GM21529 (cell line): ENCODE measurements at regions not wholly inside any gene's neighbourhood (a gene's known extent, or its start where the extent isn't known, plus 50 kb on each side); places are given as distances from the start of the nearest gene placed in this dataset.
"Not testable (repeated sequence)": the region's sequence is repeated elsewhere in the genome, so short reads cannot be mapped to it uniquely, and the experiment has no call there.

ENCODE experiments used
- ATAC-seq: cut with Tn5 transposase; IDR thresholded peaks from one replicate; pipeline ENCODE4 v1.9.1; 2021; ENCODE audit not compliant: unreplicated experiment

DNA sequence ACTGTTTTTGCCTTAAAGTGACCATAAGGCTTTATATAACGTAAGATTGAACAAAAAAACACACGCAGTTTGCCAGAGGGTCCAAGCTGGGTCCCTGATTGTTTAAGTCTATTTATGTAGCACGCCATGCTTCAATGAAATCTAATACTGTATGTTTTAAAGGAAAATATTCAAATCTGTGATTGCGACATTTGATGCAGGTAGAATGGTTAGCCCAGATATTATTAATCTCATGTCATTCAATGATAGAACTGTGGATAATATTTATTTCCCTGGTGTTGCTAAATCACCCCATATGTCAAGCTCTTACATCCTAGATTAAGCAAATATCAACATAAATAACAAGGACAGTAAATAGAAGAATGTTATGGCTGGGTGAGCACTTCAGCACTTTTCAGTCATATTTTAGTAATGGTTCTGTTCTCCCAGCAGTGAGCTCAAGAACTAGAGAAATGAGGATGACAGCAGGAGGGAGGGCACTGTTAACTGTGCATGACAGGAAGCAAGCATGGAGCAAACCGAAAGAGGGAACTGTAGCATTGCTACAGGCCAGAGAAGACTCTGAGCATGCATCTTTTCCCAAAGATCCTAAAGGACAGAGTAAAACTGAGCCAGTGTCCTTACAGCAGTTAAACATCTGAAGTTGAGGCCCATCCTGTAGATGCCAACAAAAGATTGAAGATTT is 465.7 kb upstream of the MGAT4C start:
- no peak for ATAC-seq

DNA sequence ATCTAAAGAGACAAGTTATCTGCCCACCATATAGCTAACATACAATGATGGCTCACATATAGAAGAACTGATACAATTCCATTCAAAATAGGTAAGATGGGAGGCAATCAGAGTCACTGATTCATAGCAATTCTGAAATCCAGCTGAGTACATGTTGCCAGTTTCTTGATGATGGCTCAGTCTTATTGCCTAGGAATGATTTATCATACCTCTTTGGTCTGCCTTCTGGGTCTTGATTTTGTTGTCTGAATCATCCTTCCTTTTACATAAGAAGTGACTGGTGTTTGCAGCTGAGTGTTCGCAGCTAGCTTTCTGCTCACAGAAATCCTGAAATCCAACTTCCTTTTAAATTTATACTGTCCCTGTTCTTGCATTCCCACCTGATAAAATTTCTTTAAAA is 463.2 kb upstream of the MGAT4C start:
- no peak for ATAC-seq

DNA sequence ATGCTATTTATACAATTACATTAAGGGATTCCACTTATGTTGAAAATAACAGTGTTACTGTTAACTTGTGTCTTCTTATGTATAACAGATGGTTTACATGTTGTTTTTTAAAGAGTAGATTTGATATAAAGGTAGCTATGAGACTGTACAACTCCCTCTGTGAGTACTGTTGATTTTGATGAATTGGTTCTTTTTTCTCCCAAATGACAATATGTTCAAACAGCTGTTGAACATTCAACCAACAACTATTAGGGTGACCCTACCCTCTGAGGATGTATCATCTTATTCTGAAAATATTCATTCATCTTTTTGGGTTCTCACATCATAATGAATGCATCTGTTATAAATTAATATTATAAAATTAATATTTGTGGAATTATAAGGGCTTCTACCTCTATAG is 456.9 kb upstream of the MGAT4C start:
- ATAC-seq, result no peak

DNA sequence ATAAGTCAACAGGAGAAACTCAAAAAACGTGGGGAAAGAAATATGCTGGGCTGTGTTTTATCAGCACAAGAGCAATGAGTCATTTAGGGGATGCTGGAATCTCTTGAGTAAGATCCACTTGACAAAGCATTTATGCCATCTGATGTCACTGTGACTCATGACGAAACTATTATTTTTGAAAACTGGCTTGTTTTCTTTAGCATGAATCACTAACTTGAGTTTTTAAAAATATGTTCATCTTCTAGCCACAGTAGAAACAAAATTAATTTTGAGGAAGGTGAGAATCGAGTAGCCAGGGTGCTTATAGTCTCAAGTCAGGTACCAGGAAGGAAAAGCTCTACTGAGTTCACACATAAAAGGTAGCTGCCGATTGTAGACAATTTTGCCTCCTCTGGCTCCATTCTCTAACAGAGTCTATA is 456.2 kb upstream of the MGAT4C start:
- no peak for ATAC-seq

DNA sequence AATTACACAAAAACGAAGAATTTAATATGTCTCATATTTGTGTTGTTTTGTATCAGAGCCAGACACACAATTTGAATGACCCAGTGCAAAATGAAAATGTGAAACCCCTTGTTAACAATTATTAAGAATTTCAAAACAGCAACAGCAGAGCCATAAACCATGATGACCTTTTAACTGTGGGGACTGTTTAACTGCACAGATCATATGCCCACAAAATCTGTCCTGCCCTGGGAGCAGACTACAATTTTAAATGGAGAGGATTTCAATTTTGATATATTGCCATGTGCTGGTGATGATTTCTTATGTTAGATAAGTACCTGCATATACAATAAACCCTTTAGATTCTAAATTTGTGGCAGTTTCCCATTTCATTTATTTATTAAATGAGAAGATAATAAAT is 455.5 kb upstream of the MGAT4C start:
- no peak for ATAC-seq

DNA sequence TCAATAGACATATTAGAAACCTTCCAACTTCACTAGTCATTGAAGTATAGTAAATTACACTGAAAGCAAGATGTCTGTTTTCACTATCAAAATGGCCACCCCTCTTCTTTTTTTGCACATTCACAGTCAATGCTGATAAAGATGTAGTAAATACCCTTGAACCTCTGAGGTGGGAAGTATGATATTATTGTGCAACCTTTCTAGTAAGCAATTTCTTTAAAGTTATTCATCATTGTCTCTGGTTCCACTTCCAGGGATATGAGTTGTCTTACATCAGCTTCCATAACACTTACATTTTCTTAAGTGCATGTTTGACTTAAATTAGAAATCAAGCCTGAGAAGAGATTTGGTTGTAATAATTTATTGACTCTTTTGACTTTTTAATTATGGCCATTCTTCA is 453.9 kb upstream of the MGAT4C start:
- no peak for ATAC-seq

DNA sequence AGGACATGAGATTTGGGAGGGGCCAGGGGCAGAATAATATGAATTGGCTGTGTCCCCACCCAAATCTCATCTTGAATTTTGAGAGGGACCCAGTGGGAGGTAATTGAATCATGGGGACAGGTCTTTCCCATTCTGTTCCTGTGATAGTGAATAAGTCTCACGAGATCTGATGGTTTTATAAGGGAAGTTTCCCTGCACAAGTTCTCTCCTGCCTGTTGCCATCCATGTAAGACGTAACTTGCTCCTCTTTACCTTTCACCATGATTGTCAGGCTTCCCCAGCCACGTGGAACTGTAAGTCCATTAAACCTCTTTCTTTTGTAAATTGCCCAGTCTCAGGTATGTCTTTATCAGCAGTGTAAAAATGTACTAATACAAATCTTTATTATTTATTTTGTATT is 452.8 kb upstream of the MGAT4C start:
- not testable (repeated sequence) for ATAC-seq

DNA sequence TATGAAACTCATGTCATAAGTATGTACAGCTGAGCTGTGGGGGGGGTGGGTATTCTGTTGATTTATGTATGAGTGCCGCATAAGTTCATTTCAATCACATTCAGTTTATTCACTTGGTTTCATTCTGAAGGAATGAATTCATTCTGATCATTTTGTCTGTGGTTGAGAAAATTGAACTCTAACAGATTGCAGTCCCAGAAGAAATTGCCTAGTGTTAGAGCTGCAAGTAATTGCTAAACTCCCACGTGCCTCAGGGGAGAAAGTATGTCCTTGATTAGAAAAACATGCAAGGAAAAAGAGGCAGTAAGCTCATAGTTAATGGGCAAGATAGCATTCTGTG is 442.4 kb upstream of the MGAT4C start:
- ATAC-seq, result no peak

DNA sequence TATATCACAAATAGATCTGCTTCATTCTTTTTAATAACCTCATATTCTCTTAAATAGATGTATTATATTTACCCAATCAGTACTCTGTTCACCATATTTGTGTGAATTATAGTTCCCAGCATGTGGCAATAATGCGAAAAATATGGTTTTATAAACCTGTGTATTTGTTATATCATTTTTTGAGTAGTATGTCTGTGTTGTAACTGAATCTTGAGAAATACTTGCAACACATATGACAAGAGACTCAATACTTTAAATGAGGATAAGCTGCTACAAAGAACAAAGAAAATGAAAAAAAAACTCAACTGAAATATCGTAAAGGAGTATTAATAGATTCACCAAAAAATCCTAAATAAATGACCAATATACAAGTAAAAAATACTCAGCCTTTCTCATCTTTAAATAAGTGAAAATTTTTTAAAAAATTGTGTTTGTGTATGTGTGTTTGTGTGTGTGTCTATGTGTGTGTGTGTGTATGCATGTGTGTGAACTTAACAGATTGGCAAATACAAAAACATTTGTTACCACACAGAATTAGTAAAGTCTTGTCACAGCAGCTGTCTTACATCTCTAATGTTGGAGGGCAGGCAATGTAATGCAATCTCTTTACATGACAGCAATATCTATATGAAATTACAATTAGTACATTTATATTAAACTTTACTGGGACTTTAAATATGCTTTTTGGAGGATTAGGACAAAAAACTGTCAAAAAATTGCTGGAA is 441.9 kb upstream of the MGAT4C start:
- no peak for ATAC-seq

DNA sequence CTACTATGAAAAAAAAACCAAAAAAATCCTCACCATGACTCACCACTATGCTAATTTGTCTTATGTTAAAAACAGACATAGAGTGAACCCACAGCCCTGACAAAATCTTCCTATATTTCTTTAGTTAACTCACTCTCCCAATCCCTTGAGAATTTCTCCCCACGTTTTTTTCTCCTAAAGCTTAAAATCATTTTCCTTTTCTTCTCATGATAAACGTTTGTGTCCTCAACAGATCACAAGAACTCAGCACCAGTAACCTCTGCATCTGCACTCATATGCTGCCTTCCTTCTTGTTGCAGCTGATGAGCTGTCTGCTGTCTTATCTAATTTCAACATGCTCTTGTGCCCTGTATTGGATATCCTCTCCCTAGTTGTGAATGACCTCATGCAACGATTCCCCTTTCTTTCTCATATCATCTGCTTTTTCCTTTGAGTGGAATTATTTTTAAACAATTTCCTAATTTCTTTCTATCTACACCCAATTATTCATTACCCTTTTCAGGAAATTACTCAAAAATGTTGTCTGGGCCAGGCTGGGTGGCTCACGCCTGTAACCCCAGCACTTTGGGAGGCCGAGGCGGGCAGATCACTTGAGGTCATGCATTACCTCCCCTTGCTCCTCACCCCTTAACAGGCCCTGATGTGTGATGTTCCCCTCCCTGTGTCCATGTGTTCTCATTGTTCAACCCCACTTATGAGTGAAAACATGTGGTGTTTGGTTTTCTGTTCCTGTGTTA is 427.5 kb upstream of the MGAT4C start:
- ATAC-seq, result no peak

DNA sequence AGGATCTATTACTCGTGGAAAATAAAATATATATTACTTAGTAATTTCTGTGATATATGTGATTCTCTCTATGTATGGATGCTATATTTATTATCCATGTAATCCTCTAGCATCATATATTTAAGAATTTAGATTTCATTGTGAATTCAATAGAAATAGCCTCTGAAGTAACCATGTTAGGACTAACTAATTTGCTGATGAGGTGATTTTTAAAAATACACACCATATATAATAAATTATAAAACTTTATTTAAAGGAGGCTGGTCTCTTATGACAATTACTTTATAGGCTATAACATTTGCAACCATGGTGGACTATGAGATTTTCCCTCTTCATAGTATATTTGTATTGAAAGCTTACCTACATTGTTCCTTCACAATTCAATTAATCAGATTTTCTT is 424.9 kb upstream of the MGAT4C start:
- ATAC-seq, result no peak

DNA sequence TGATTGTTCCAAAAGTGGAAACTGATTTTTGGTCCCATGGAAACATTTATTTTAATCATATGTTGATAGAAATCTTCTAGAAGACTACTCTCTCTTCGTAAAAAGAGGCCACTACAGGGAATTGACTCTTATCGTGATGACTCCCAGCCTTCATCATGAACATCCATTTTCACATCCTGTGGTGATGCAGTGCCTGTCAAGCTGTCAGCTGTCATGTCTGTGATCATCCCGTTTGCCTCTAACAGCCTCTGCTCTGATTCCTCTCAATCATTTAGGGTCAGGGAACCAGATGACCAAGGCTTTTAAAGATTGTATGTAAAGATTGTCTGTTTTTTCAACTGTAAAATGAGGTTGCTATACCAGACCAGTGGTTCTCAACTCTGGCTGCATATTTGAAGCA is 419.0 kb upstream of the MGAT4C start:
- no peak for ATAC-seq

DNA sequence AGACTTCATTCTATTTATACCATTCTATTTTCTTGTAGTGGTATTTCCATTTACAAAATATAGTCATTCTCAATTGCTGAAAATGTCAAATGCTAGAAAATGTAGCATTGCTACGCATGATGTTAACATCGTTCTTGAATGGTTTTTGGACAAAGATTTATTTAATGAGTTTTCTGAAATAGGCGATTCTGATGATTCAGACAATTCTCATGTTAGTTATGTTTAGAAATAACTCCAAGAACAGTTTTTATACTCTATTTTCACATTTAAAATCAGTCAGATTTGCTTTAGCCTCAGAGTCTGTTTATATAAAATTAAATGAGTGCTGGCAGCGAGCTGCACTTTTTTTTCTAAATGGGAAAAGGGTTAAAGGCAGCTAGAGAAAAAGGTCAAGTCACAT is 414.8 kb upstream of the MGAT4C start:
- ATAC-seq, result no peak

DNA sequence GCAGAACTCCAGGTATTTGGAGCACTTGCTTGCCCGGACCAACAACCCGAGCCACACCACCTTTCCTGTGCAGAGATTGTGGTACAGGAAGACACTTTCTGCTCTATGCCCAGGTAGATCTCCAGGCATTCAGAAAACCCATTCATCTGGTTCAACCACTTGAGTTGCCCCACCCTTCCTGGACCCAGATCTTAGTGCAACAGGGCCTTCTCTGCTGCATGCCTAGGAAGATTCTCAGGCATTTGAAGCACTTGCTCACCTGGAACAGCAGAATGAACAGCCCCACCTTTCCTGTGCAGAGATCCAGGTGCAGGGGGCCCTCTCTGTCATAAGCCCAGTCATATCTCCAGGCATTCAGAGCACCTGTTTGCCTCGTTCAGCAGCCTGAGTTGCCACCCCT is 412.8 kb upstream of the MGAT4C start:
- no peak for ATAC-seq

DNA sequence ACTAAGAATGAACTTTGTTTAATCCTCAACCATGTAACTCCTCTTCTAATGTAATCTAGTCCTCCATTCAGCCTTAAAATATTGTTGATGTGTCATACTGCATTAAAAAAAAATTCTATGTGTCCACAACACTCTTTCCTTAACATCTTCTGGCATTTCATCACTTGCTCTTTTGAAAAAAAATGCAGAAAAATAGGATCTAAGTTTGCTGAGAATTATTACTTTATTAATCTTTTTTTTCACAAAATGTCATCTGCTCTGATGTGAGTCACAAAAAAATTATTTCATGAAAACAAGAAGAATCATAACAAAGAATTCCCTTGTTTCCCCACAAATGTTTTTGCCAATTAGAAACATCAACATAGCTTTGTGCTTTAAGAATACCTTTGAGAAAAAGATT is 410.1 kb upstream of the MGAT4C start:
- ATAC-seq, result no peak

DNA sequence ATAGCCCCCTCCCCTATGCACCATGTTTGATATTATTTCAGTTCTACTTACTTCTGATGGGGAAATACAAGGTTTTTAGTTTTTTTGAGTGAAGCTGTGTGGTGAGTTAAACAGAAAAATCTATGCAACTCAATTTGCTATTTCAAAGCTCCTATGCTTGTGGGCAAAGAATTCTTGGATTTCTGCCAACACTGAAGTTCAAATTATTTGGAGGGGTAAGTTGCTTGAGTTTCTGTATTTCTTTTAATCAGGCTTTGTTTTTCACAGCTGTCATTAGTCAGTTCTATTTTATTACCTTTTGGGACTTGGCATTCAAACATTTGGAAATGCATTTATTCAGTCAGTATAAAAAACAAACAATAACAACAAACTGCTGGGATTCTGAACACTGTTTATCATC is 407.5 kb upstream of the MGAT4C start:
- ATAC-seq, result no peak

DNA sequence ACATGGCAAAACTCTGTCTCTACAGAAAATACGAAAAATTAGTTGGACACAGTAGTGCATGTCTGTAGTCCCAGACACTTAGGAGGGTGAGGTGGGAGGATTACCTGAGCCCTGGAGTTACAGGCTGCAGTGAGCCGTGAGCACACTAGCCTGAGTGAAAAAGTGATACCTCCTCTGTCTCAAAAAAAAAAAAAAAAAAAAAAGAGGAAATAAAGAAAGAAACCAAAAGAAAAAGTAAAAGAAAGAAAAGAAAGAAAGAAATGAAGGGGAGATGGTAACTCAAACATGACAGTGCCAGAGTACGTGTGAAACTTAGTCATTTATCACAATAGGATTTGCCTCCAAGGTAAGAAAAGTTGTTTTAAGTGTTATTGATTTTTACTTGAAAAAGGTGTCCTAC is 407.0 kb upstream of the MGAT4C start:
- no peak for ATAC-seq

DNA sequence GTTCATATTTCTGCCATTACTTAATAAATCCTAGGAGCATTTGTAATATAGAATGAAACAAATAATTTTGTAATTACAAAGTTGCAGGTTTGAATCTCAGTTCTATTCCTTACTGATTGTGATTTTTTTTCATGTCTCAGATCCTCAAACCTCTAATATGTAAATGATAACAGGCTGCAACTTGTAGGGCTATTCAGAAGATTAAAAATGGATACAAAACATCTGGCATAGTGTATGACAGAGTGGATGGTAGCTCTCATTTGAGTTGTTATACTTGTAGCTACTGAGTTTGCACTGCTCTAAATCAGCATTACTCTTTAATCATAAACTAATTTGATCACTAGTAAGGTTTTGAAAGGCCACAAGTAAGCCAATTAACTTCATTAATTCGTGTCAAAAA is 406.3 kb upstream of the MGAT4C start:
- ATAC-seq, result no peak

DNA sequence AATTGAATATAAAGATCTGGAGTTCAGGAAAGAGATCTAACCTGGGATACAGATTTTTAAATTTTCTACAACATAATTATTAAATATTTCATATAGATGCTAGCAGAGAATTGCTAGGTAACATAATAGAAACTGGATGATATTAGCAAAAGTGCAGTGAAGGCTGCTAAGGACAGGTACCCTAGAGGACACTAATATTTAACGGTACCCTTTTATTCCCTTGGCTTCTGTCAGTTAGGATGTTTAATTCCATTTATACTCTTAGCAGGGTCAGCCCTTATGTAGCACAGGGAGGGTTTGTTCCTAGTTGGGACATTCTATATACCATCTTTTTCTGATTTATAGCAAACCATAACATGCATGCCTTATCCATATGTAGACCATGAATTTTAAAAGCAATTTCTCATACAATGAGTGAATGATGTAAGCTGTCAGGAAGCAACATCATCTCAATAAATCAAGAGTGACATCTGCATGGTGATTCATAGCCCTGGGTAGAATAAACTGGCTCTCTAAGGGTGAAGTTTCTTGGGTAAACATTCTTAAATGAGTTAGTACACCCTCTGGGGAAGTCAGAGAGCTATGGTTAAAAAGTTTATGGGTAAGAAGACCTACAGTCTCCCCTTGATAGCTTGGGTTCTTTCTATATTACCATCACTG is 404.4 kb upstream of the MGAT4C start:
- no peak for ATAC-seq

DNA sequence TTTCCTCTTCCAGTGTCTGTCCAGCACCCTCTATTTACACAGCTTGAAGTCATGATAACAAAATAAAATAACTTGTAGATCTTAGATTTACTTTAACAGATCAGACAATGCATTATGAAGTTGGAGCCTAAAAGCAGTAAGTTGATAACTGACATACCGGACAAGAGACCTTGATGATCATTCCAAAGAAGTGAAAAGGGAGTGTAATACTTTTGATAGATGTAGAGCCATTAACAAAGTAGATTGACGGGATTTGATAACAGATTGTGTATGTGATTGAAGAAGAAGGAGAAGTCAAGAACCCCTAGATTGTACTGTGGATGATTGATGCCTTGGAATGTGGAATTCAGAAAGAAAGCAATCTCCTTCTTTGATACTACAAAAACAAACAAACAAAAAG is 403.8 kb upstream of the MGAT4C start:
- no peak for ATAC-seq

DNA sequence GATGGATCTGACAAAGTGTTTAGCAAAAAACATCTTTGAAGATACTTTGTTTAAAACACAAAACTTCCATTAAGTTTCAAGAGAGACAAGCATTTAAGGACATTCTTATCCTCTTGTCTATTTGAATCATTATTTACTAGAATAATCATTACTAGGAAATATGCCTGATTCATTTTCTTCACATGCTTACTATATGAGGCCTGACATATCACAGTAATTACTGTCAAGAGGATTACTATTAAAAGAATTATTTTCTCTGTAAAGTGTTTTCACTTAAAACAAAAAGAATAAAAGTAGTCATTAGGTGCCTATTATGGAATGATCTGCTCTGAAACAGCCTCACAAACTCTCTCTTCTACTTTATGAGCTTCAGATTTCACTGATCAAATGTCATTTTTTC is 402.1 kb upstream of the MGAT4C start:
- no peak for ATAC-seq

DNA sequence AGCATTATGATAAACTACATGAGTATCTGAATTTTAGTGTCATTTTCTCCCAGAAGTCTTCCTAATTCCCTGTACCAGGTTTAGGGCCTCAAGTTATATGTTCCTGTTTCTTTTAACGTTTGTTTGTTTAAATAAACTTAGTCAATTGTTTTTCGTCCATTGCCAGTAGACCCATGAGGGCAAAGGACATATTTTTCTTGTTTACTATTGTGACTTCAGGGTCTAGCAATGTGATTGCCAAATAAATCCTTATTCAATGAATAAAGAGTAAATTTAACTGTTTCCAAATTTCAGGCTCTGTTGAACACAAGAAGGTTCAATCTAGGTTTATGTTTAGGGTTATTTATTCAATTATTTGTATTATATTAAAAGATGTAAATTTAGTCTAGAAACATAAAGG is 391.6 kb upstream of the MGAT4C start:
- ATAC-seq, result no peak
